ENCODE measurements at regions not wholly inside any gene's neighbourhood (a gene's known extent, or its start where the extent isn't known, plus 50 kb on each side); places are given as distances from the start of the nearest gene placed in this dataset.

GRCh38 chr9:120177121-120177520 lies 402.8 kb downstream of the CDK5RAP2 start:
- TF ChIP-seq CTCF (IDR thresholded peaks at IDR 0.05; ENCODE audit: low read depth, low read length) (no peak), EZH2phosphoT487 (IDR thresholded peaks at IDR 0.05; ENCODE audit: low read depth) (no peak)

Data from OCI-LY3 (cell line).